ENCODE measurements at regions not wholly inside any gene's neighbourhood (a gene's known extent, or its start where the extent isn't known, plus 50 kb on each side); places are given as distances from the start of the nearest gene placed in this dataset.

GRCh38 chr6:165776691-165777090 is 113.7 kb upstream of the PDE10A start:
- H3K4me1 ChIP-seq = no peaks in the 10 kb centered on the region
- H3K36me3 ChIP-seq (ENCODE audit: control insufficient read depth, insufficient read depth, low read length) = no peaks in the 10 kb centered on the region
- H2AFZ ChIP-seq = no peak overlapping the region
- no peak overlapping the region for H3K4me3 ChIP-seq (ENCODE audit: low read depth, low read length)
- H3K27ac ChIP-seq = no peak overlapping the region
- no peaks in the 10 kb centered on the region for H3K9me3 ChIP-seq (ENCODE audit: control insufficient read depth, low read length)
- H3K79me2 ChIP-seq = no peaks in the 10 kb centered on the region
- H3K4me2 ChIP-seq (ENCODE audit: low read length) = no peak overlapping the region
- TF ChIP-seq CTCF (IDR thresholded peaks at IDR 0.05) = no peak
- H3K9ac ChIP-seq = no peak overlapping the region
- H3K27me3 ChIP-seq (ENCODE audit: control insufficient read depth, insufficient read depth, low read length) = peaks cover 4% of the 10 kb centered on the region

GRCh38 chr6:165775721-165776120 is 112.7 kb upstream of the PDE10A start:
- Histone ChIP-seq H3K79me2 (no peaks in the 10 kb centered on the region), H3K36me3 (ENCODE audit: control insufficient read depth, insufficient read depth, low read length) (no peaks in the 10 kb centered on the region), H2AFZ (no peak overlapping the region), H3K4me1 (no peaks in the 10 kb centered on the region), H3K9ac (no peak overlapping the region), H3K4me2 (ENCODE audit: low read length) (no peak overlapping the region), H3K27ac (no peak overlapping the region), H3K27me3 (ENCODE audit: control insufficient read depth, insufficient read depth, low read length) (peaks cover 4% of the 10 kb centered on the region), H3K4me3 (ENCODE audit: low read depth, low read length) (no peak overlapping the region), H3K9me3 (ENCODE audit: control insufficient read depth, low read length) (no peaks in the 10 kb centered on the region)
- no peak for TF ChIP-seq CTCF (IDR thresholded peaks at IDR 0.05)

- Histone ChIP-seq H3K9me3 (ENCODE audit: control insufficient read depth, low read length) (no peaks in the 10 kb centered on the region), H3K79me2 (no peaks in the 10 kb centered on the region), H3K4me2 (ENCODE audit: low read length) (no peak overlapping the region), H3K27me3 (ENCODE audit: control insufficient read depth, insufficient read depth, low read length) (peaks cover 4% of the 10 kb centered on the region), H3K36me3 (ENCODE audit: control insufficient read depth, insufficient read depth, low read length) (no peaks in the 10 kb centered on the region), H3K9ac (no peak overlapping the region), H3K4me1 (no peaks in the 10 kb centered on the region), H3K27ac (no peak overlapping the region), H3K4me3 (ENCODE audit: low read depth, low read length) (no peak overlapping the region), H2AFZ (no peak overlapping the region)
- TF ChIP-seq CTCF (IDR thresholded peaks at IDR 0.05) = no peak
These were observed 112.0 kb upstream of the PDE10A start for GRCh38 chr6:165774903-165775601.

GRCh38 chr6:165770397-165771082 is 107.5 kb upstream of the PDE10A start:
- Histone ChIP-seq H3K79me2 (no peaks in the 10 kb centered on the region), H3K27ac (no peak overlapping the region), H3K4me1 (no peaks in the 10 kb centered on the region), H3K4me3 (ENCODE audit: low read depth, low read length) (no peak overlapping the region), H3K36me3 (ENCODE audit: control insufficient read depth, insufficient read depth, low read length) (no peaks in the 10 kb centered on the region), H3K4me2 (ENCODE audit: low read length) (no peak overlapping the region), H2AFZ (no peak overlapping the region), H3K27me3 (ENCODE audit: control insufficient read depth, insufficient read depth, low read length) (no peaks in the 10 kb centered on the region), H3K9ac (no peak overlapping the region), H3K9me3 (ENCODE audit: control insufficient read depth, low read length) (no peaks in the 10 kb centered on the region)
- TF ChIP-seq CTCF (IDR thresholded peaks at IDR 0.05) = no peak
